ENCODE measurements at regions not wholly inside any gene's neighbourhood (a gene's known extent, or its start where the extent isn't known, plus 50 kb on each side); places are given as distances from the start of the nearest gene placed in this dataset.

DNA sequence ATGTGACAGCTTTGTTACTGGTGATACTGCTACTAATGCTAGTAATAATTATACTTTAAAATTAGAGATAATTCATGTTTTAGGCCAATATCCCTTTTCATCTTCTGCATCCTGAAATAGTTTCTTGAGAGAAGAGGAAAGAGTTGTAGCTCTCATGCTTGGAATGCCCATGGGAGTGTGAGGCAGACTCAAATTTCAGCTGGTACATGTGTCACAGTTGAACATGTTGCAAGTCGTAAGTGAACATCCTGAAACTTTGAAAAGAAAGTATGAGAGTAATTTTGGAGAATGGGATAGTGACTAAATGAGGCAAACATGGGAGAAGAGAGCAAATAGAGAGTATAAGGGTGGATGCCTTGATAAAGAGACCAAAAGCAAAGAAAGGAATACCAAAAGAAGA, 168.0 kb downstream of the TMTC3 start:
- H3K9me3 Mint-ChIP-seq (ENCODE audit: unreplicated experiment): no peaks in the 10 kb centered on the region
- CTCF ChIA-PET: no interaction called here
- no TSS peak for BruUV-seq (replicated peaks)
- H3K27ac Mint-ChIP-seq (ENCODE audit: unreplicated experiment): no peak overlapping the region
- Histone ChIP-seq H3K27me3 (replicated peaks; ENCODE audit: control insufficient read depth, insufficient read depth, low read length) (no peaks in the 10 kb centered on the region), H3K9me3 (no peaks in the 10 kb centered on the region), H3K4me1 (peaks cover 26% of the 10 kb centered on the region), H3K36me3 (ENCODE audit: control insufficient read depth, insufficient read depth, low read length) (no peaks in the 10 kb centered on the region), H3K4me3 (ENCODE audit: low read depth, low read length) (no peak overlapping the region)
- H3K4me3 Mint-ChIP-seq (ENCODE audit: unreplicated experiment): no peak overlapping the region
- POLR2A ChIA-PET: no interaction called here
- TF ChIP-seq, protein P1, sequence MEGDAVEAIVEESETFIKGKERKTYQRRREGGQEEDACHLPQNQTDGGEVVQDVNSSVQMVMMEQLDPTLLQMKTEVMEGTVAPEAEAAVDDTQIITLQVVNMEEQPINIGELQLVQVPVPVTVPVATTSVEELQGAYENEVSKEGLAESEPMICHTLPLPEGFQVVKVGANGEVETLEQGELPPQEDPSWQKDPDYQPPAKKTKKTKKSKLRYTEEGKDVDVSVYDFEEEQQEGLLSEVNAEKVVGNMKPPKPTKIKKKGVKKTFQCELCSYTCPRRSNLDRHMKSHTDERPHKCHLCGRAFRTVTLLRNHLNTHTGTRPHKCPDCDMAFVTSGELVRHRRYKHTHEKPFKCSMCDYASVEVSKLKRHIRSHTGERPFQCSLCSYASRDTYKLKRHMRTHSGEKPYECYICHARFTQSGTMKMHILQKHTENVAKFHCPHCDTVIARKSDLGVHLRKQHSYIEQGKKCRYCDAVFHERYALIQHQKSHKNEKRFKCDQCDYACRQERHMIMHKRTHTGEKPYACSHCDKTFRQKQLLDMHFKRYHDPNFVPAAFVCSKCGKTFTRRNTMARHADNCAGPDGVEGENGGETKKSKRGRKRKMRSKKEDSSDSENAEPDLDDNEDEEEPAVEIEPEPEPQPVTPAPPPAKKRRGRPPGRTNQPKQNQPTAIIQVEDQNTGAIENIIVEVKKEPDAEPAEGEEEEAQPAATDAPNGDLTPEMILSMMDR (IDR thresholded peaks at IDR 0.05; ENCODE audit: insufficient read depth in 1 of 2, low read depth in 1 of 2, low read length in 1 of 2, severe bottlenecking in 1 of 2, unreplicated experiment in 1 of 2): no peak
- H3K4me1 Mint-ChIP-seq (ENCODE audit: low read depth, unreplicated experiment): peaks cover 15% of the 10 kb centered on the region
- H3K27me3 Mint-ChIP-seq (ENCODE audit: insufficient read depth, unreplicated experiment): peaks cover 8% of the 10 kb centered on the region
- intact Hi-C loops (cut with micrococcal nuclease; ENCODE audit: unreplicated experiment): no loop called here
- no peak for DNase-seq
- H3K36me3 Mint-ChIP-seq (ENCODE audit: insufficient read depth, unreplicated experiment): no peaks in the 10 kb centered on the region

DNA sequence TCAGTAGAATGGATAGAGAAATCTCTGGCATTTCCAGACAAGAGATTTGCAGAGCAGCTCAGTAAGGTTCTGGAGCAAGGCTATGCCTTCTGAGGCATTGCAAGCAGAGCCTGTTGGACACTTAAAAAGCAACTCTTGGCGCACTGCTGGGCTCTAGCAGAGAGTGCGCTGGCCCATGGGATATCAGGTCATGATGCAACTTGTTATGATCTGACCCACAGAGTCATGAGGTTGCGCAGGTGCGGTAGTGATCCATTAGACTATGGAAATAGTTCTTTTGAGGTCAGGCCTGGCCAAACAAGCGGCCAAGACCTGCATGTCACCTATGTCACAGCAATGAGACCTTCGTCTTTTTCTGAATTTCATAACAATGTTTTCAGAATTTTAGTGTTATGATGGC, 168.6 kb downstream of the TMTC3 start:
- Histone ChIP-seq H3K36me3 (ENCODE audit: control insufficient read depth, insufficient read depth, low read length) (no peaks in the 10 kb centered on the region), H3K4me1 (peaks cover 20% of the 10 kb centered on the region), H3K27me3 (replicated peaks; ENCODE audit: control insufficient read depth, insufficient read depth, low read length) (no peaks in the 10 kb centered on the region), H3K9me3 (no peaks in the 10 kb centered on the region), H3K4me3 (ENCODE audit: low read depth, low read length) (no peak overlapping the region)
- ChIA-PET CTCF (no interaction called here), POLR2A (no interaction called here)
- H3K27ac Mint-ChIP-seq (ENCODE audit: unreplicated experiment): no peak overlapping the region
- TF ChIP-seq, protein P1 (IDR thresholded peaks at IDR 0.05; ENCODE audit: insufficient read depth in 1 of 2, low read depth in 1 of 2, low read length in 1 of 2, severe bottlenecking in 1 of 2, unreplicated experiment in 1 of 2): no peak
- peaks cover 8% of the 10 kb centered on the region for H3K27me3 Mint-ChIP-seq (ENCODE audit: insufficient read depth, unreplicated experiment)
- peaks cover 15% of the 10 kb centered on the region for H3K4me1 Mint-ChIP-seq (ENCODE audit: low read depth, unreplicated experiment)
- intact Hi-C loops (cut with micrococcal nuclease; ENCODE audit: unreplicated experiment): no loop called here
- H3K4me3 Mint-ChIP-seq (ENCODE audit: unreplicated experiment): no peak overlapping the region
- no peaks in the 10 kb centered on the region for H3K36me3 Mint-ChIP-seq (ENCODE audit: insufficient read depth, unreplicated experiment)
- no peak for DNase-seq
- no peaks in the 10 kb centered on the region for H3K9me3 Mint-ChIP-seq (ENCODE audit: unreplicated experiment)
- BruUV-seq (replicated peaks): no TSS peak

DNA sequence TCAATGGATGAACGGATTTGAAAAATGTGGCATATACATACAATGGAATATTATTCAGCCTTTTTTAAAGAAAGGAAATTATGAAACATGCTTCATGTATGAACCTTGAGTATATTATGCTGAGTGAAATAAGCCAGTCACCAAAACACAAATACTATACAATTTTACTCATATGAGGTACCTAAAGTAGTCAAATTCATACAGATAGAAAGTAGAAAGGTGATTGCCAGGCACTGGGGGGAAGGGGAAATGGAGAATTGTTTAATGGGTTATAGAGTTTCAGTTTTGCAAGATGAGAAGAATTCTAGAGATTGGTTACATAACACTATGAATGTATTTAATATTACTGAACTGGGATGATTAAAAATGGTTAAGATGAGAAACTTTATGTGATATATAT, 171.4 kb downstream of the TMTC3 start:
- Mint-ChIP-seq H3K27me3 (ENCODE audit: insufficient read depth, unreplicated experiment) (peaks cover 3% of the 10 kb centered on the region), H3K9me3 (ENCODE audit: unreplicated experiment) (no peaks in the 10 kb centered on the region), H3K36me3 (ENCODE audit: insufficient read depth, unreplicated experiment) (no peaks in the 10 kb centered on the region), H3K4me3 (ENCODE audit: unreplicated experiment) (no peak overlapping the region), H3K4me1 (ENCODE audit: low read depth, unreplicated experiment) (no peaks in the 10 kb centered on the region), H3K27ac (ENCODE audit: unreplicated experiment) (no peak overlapping the region)
- TF ChIP-seq, protein P1 (IDR thresholded peaks at IDR 0.05; ENCODE audit: insufficient read depth in 1 of 2, low read depth in 1 of 2, low read length in 1 of 2, severe bottlenecking in 1 of 2, unreplicated experiment in 1 of 2): no peak
- intact Hi-C loops (cut with micrococcal nuclease; ENCODE audit: unreplicated experiment): no loop called here
- Histone ChIP-seq H3K4me1 (0 out of 2 replicates have a peak, but pooled peaks cover 2% of the 10 kb centered on the region), H3K4me3 (ENCODE audit: low read depth, low read length) (no peak overlapping the region), H3K36me3 (ENCODE audit: control insufficient read depth, insufficient read depth, low read length) (no peaks in the 10 kb centered on the region), H3K9me3 (no peaks in the 10 kb centered on the region), H3K27me3 (replicated peaks; ENCODE audit: control insufficient read depth, insufficient read depth, low read length) (no peaks in the 10 kb centered on the region)
- ChIA-PET POLR2A (no interaction called here), CTCF (no interaction called here)
- no TSS peak for BruUV-seq (replicated peaks)
- no peak for DNase-seq
